ENCODE measurements at regions not wholly inside any gene's neighbourhood (a gene's known extent, or its start where the extent isn't known, plus 50 kb on each side); places are given as distances from the start of the nearest gene placed in this dataset.

DNA sequence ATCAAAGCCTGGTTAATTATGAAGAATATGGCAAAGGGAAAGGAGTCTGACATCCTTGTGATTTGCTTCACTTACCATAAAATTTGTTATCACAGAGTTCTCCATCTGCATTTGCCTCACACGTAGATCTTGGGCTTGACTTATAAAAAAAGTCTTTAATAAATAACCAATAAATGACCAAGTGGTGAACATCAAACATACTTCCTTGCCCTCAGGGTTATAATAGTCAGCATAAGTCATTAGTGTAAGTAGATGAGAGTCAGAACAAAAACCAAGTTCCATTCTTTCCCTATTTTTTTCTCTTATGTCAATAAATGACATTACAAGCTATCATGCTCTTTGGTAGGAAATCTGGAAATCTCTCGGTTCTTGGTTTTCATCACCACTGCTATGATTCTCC is 635.4 kb upstream of the ATXN7L3B start:
- H3K4me1 ChIP-seq, result no peaks in the 10 kb centered on the region
- H3K36me3 ChIP-seq (ENCODE audit: low read depth, missing control alignments), result no peaks in the 10 kb centered on the region
- no peak overlapping the region for H3K4me3 ChIP-seq
- H3K9me3 ChIP-seq, result no peaks in the 10 kb centered on the region
- 83% methylated on average over 2 of the region's 2 CpGs for WGBS, 2 donors
- H3K27me3 ChIP-seq, result no peaks in the 10 kb centered on the region
- TF ChIP-seq POLR2A (IDR thresholded peaks at IDR 0.05) (no peak), CTCF (IDR thresholded peaks at IDR 0.05) (no peak)
- no peak overlapping the region for H3K27ac ChIP-seq
- intact Hi-C loops (cut with DNase I; ENCODE audit: low total_unique reads), result no loop called here
- DNase-seq, result no peak

GRCh38 chr12:73906757-73907156 is 630.9 kb upstream of the ATXN7L3B start:
- 89 to 91% methylated on average over 4 of the region's 4 CpGs for WGBS, 2 donors
- intact Hi-C loops (cut with DNase I; ENCODE audit: low total_unique reads), result no loop called here
- no peak overlapping the region for H3K27ac ChIP-seq
- no peaks in the 10 kb centered on the region for H3K36me3 ChIP-seq (ENCODE audit: low read depth, missing control alignments)
- no peaks in the 10 kb centered on the region for H3K4me1 ChIP-seq
- H3K27me3 ChIP-seq, result no peaks in the 10 kb centered on the region
- TF ChIP-seq CTCF (IDR thresholded peaks at IDR 0.05) (no peak), POLR2A (IDR thresholded peaks at IDR 0.05) (no peak)
- DNase-seq, result no peak
- H3K4me3 ChIP-seq, result no peak overlapping the region
- H3K9me3 ChIP-seq, result no peaks in the 10 kb centered on the region

DNA sequence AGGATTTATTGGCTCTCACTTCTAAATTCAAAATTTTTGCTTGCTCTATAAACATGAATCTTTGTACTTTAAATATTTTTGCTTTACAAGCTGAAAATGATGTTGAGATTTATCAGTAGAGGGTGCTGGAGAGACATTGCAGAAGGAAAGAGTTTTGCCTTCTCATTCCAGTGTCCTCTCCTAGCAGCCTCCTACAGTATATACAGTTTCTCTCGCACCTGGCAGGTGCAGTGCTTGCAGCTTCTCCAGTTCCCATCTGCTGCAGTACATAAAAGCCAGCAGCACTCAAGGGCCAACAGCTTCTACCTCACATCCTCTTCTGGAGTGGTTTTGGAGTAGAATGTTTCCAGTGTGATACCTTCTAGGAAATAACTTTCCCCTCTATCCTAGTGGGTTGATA is 601.8 kb upstream of the ATXN7L3B start:
- no peak for DNase-seq
- H3K4me1 ChIP-seq, result no peaks in the 10 kb centered on the region
- intact Hi-C loops (cut with DNase I; ENCODE audit: low total_unique reads), result no loop called here
- no peaks in the 10 kb centered on the region for H3K9me3 ChIP-seq
- no peaks in the 10 kb centered on the region for H3K27me3 ChIP-seq
- WGBS, 2 donors, result 29 to 67% methylated on average over 1 of the region's 1 CpG
- H3K4me3 ChIP-seq, result no peak overlapping the region
- no peak overlapping the region for H3K27ac ChIP-seq
- H3K36me3 ChIP-seq (ENCODE audit: low read depth, missing control alignments), result no peaks in the 10 kb centered on the region
- TF ChIP-seq POLR2A (IDR thresholded peaks at IDR 0.05), result no peak
- peak in 1 of 3 experiments; percentile 21 for TF ChIP-seq CTCF (IDR thresholded peaks at IDR 0.05)

- no peak overlapping the region for H3K27ac ChIP-seq
- intact Hi-C loops (cut with DNase I; ENCODE audit: low total_unique reads), result no loop called here
- no peaks in the 10 kb centered on the region for H3K9me3 ChIP-seq
- no peak for DNase-seq
- TF ChIP-seq CTCF (IDR thresholded peaks at IDR 0.05) (no peak), POLR2A (IDR thresholded peaks at IDR 0.05) (no peak)
- H3K36me3 ChIP-seq (ENCODE audit: low read depth, missing control alignments), result no peaks in the 10 kb centered on the region
- WGBS, 2 donors, result 80% methylated on average over 8 of the region's 8 CpGs
- no peaks in the 10 kb centered on the region for H3K27me3 ChIP-seq
- H3K4me3 ChIP-seq, result no peak overlapping the region
- no peaks in the 10 kb centered on the region for H3K4me1 ChIP-seq
Observed at GRCh38 chr12:73947326-73948026, 590.2 kb upstream of the ATXN7L3B start.

DNA sequence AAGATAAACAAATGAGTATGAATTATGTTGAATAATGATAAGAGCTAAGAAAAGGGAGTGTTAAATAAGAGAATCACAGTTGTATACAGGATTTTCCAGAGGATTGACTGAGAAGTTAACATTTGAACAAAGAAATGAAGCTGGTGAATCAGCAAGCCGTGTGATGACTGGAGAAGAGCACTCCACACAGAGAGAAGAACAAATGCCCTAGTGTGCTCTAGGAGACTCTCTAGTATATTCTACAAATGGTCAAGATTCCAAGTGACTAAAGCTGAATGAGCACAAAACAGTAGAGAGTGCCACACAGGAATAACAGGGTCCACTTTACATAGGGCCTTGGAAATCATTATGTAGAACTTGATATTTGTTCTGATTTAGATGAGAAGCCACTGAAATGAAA is 587.1 kb upstream of the ATXN7L3B start:
- WGBS, 2 donors, result 78 to 80% methylated on average over 1 of the region's 1 CpG
- TF ChIP-seq POLR2A (IDR thresholded peaks at IDR 0.05) (no peak), CTCF (IDR thresholded peaks at IDR 0.05) (no peak)
- Histone ChIP-seq H3K9me3 (no peaks in the 10 kb centered on the region), H3K27ac (no peak overlapping the region), H3K36me3 (ENCODE audit: low read depth, missing control alignments) (no peaks in the 10 kb centered on the region), H3K27me3 (no peaks in the 10 kb centered on the region), H3K4me1 (no peaks in the 10 kb centered on the region), H3K4me3 (no peak overlapping the region)
- no peak for DNase-seq
- intact Hi-C loops (cut with DNase I; ENCODE audit: low total_unique reads), result no loop called here

Measured in testis (tissue), 2 donors.